ENCODE measurements at regions not wholly inside any gene's neighbourhood (a gene's known extent, or its start where the extent isn't known, plus 50 kb on each side); places are given as distances from the start of the nearest gene placed in this dataset.

DNA sequence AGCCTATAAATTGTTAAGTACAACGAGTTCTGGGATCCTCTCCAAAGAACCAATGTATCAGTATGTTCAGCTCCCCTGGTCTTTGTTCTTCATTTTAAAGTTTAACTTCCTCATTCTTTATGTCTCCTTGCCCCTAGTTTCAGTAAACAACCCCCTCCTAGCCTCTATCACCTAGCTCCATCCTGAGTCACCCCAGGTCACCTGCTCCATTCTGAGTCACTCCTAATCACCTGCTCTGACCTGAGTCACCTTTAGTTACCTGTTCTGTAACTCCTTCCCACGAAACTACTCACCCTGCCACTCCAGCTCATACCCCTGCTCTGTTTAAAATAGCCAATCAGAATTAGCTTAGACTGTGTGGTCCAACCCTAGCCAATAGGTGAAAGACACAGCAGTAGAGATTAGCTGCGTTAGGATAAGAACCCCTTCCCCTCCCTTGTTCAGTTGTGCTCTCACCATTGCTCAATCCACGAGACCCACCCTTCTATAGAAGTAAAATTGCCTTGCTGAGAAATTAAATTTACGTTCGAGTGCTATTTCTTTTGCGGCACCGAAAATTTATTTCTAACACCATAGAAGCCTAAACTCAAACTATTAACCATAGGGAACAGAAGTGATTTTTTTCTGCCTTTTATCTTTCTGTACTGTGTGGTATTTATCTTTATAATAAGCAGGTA lies 245.0 kb upstream of the ADAMTS9 start:
- ATAC-seq: no peak
- H3K27me3 ChIP-seq (ENCODE audit: insufficient read depth): no peaks in the 10 kb centered on the region

More for the DNA sequence above, 245.0 kb upstream of the ADAMTS9 start:
- Histone ChIP-seq H3K4me2 (no peak overlapping the region), H4K20me1 (replicated peaks; ENCODE audit: insufficient read depth) (no peaks in the 10 kb centered on the region), H3K36me3 (ENCODE audit: insufficient read depth) (peaks cover 6% of the 10 kb centered on the region; the same call in 1 of the 2 replicates), H3F3A (replicated peaks; ENCODE audit: low read depth) (no peaks in the 10 kb centered on the region), H2AFZ (no peak overlapping the region), H3K9me2 (ENCODE audit: insufficient read depth) (peaks cover 10% of the 10 kb centered on the region; the same call in 1 of the 2 replicates), H3K79me2 (replicated peaks; ENCODE audit: insufficient read depth) (no peaks in the 10 kb centered on the region), H3K4me3 (no peak overlapping the region), H3K4me1 (ENCODE audit: insufficient read depth) (no peaks in the 10 kb centered on the region), H3K27ac (ENCODE audit: low read depth) (no peak overlapping the region)
- H3K4me3 Mint-ChIP-seq: no peak overlapping the region
- H3K9me3 Mint-ChIP-seq: peaks cover 25% of the 10 kb centered on the region
- TF ChIP-seq, protein P1, sequence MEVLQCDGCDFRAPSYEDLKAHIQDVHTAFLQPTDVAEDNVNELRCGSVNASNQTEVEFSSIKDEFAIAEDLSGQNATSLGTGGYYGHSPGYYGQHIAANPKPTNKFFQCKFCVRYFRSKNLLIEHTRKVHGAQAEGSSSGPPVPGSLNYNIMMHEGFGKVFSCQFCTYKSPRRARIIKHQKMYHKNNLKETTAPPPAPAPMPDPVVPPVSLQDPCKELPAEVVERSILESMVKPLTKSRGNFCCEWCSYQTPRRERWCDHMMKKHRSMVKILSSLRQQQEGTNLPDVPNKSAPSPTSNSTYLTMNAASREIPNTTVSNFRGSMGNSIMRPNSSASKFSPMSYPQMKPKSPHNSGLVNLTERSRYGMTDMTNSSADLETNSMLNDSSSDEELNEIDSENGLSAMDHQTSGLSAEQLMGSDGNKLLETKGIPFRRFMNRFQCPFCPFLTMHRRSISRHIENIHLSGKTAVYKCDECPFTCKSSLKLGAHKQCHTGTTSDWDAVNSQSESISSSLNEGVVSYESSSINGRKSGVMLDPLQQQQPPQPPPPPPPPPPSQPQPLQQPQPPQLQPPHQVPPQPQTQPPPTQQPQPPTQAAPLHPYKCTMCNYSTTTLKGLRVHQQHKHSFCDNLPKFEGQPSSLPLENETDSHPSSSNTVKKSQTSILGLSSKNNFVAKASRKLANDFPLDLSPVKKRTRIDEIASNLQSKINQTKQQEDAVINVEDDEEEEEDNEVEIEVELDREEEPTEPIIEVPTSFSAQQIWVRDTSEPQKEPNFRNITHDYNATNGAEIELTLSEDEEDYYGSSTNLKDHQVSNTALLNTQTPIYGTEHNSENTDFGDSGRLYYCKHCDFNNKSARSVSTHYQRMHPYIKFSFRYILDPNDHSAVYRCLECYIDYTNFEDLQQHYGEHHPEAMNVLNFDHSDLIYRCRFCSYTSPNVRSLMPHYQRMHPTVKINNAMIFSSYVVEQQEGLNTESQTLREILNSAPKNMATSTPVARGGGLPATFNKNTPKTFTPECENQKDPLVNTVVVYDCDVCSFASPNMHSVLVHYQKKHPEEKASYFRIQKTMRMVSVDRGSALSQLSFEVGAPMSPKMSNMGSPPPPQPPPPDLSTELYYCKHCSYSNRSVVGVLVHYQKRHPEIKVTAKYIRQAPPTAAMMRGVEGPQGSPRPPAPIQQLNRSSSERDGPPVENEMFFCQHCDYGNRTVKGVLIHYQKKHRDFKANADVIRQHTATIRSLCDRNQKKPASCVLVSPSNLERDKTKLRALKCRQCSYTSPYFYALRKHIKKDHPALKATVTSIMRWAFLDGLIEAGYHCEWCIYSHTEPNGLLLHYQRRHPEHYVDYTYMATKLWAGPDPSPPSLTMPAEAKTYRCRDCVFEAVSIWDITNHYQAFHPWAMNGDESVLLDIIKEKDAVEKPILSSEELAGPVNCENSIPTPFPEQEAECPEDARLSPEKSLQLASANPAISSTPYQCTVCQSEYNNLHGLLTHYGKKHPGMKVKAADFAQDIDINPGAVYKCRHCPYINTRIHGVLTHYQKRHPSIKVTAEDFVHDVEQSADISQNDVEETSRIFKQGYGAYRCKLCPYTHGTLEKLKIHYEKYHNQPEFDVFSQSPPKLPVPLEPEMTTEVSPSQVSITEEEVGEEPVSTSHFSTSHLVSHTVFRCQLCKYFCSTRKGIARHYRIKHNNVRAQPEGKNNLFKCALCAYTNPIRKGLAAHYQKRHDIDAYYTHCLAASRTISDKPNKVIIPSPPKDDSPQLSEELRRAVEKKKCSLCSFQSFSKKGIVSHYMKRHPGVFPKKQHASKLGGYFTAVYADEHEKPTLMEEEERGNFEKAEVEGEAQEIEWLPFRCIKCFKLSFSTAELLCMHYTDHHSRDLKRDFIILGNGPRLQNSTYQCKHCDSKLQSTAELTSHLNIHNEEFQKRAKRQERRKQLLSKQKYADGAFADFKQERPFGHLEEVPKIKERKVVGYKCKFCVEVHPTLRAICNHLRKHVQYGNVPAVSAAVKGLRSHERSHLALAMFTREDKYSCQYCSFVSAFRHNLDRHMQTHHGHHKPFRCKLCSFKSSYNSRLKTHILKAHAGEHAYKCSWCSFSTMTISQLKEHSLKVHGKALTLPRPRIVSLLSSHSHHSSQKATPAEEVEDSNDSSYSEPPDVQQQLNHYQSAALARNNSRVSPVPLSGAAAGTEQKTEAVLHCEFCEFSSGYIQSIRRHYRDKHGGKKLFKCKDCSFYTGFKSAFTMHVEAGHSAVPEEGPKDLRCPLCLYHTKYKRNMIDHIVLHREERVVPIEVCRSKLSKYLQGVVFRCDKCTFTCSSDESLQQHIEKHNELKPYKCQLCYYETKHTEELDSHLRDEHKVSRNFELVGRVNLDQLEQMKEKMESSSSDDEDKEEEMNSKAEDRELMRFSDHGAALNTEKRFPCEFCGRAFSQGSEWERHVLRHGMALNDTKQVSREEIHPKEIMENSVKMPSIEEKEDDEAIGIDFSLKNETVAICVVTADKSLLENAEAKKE (CRISPR knock-in tag; IDR thresholded peaks at IDR 0.05): no peak
- TF ChIP-seq EZH2 (IDR thresholded peaks at IDR 0.05; ENCODE audit: low read depth, unreplicated experiment) (no peak), ZNF114 (CRISPR knock-in tag; IDR thresholded peaks at IDR 0.05) (no peak), NANOG (IDR thresholded peaks at IDR 0.05; ENCODE audit: borderline replicate concordance) (no peak)
- TF ChIP-seq, protein P2, sequence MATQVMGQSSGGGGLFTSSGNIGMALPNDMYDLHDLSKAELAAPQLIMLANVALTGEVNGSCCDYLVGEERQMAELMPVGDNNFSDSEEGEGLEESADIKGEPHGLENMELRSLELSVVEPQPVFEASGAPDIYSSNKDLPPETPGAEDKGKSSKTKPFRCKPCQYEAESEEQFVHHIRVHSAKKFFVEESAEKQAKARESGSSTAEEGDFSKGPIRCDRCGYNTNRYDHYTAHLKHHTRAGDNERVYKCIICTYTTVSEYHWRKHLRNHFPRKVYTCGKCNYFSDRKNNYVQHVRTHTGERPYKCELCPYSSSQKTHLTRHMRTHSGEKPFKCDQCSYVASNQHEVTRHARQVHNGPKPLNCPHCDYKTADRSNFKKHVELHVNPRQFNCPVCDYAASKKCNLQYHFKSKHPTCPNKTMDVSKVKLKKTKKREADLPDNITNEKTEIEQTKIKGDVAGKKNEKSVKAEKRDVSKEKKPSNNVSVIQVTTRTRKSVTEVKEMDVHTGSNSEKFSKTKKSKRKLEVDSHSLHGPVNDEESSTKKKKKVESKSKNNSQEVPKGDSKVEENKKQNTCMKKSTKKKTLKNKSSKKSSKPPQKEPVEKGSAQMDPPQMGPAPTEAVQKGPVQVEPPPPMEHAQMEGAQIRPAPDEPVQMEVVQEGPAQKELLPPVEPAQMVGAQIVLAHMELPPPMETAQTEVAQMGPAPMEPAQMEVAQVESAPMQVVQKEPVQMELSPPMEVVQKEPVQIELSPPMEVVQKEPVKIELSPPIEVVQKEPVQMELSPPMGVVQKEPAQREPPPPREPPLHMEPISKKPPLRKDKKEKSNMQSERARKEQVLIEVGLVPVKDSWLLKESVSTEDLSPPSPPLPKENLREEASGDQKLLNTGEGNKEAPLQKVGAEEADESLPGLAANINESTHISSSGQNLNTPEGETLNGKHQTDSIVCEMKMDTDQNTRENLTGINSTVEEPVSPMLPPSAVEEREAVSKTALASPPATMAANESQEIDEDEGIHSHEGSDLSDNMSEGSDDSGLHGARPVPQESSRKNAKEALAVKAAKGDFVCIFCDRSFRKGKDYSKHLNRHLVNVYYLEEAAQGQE (IDR thresholded peaks at IDR 0.05; ENCODE audit: unreplicated experiment): no peak
- no peak overlapping the region for H3K27ac Mint-ChIP-seq
- no peak for DNase-seq (ENCODE audit: low spot score)
- no peaks in the 10 kb centered on the region for H3K27me3 Mint-ChIP-seq (ENCODE audit: insufficient read depth, low read depth, poor library complexity)
- no peaks in the 10 kb centered on the region for H3K4me1 Mint-ChIP-seq
- H3K36me3 Mint-ChIP-seq (ENCODE audit: low read depth): peaks cover 13% of the 10 kb centered on the region; the same call in 2 of the 3 replicates
